Progenitor cell of endocrine pancreas (in vitro differentiated cells): ENCODE measurements at regions not wholly inside any gene's neighbourhood (a gene's known extent, or its start where the extent isn't known, plus 50 kb on each side); places are given as distances from the start of the nearest gene placed in this dataset.
"Not testable (repeated sequence)": the region's sequence is repeated elsewhere in the genome, so short reads cannot be mapped to it uniquely, and the experiment has no call there.

Experiments
- DNase-seq: peaks from one replicate; pipeline ENCODE4 v3.0.0; 2021; ENCODE audit warnings: low spot score; ENCODE audit not compliant: unreplicated experiment
- H3K27ac Mint-ChIP-seq: 2 replicates; pipeline ENCODE4 v1.8.0; 2021; ENCODE audit warnings: mild to moderate bottlenecking, moderate library complexity, mixed read lengths
- H3K27me3 Mint-ChIP-seq: 2 replicates; pipeline ENCODE4 v1.8.0; 2021; ENCODE audit warnings: mixed read lengths
- H3K36me3 Mint-ChIP-seq: 2 replicates; pipeline ENCODE4 v1.8.0; 2022; ENCODE audit warnings: mixed read lengths; ENCODE audit not compliant: insufficient read depth
- H3K4me1 Mint-ChIP-seq: 2 replicates; pipeline ENCODE4 v1.8.0; 2021; ENCODE audit warnings: low read depth, mixed read lengths
- H3K4me3 Mint-ChIP-seq: 2 replicates; pipeline ENCODE4 v1.8.0; 2021; ENCODE audit warnings: low read depth, mild to moderate bottlenecking, moderate library complexity, mixed read lengths
- H3K9me3 Mint-ChIP-seq: 2 replicates; pipeline ENCODE4 v1.8.0; 2021; ENCODE audit warnings: low read depth, mixed read lengths
- CTCF ChIP-seq: fragments of 200-600 bp; sonication (generic); IDR thresholded peaks from one replicate; pipeline ENCODE4 v1.5.0; 2021; ENCODE audit warnings: antibody characterized with exemption, mild to moderate bottlenecking; ENCODE audit not compliant: unreplicated experiment

DNA sequence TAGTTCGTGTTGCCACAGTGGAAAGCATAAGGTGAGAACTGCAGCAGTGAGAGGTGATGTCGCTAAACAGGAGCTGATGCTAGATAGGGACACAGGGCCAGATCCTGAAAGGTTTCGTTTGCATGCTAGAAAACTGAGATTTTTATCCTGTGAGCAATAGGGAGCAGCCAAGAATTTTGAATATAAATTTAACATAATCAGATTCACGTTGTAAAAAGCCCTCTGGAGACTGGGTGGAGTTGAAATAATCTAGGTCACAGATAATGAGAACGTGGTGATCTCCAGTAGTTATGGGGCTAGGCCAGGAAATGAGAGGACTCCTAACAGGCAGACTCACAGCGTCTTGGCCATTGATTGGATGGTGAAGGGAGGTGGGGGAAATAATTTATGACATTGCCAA is 92.1 kb upstream of the IMMP2L start:
- Mint-ChIP-seq H3K4me1 (peaks cover 11% of the 10 kb centered on the region), H3K27ac (no peak overlapping the region), H3K9me3 (peaks cover 12% of the 10 kb centered on the region), H3K4me3 (no peak overlapping the region), H3K36me3 (no peaks in the 10 kb centered on the region), H3K27me3 (peaks cover 4% of the 10 kb centered on the region)
- DNase-seq: no peak
- TF ChIP-seq CTCF: no peak

- H3K27me3 Mint-ChIP-seq: peaks cover 4% of the 10 kb centered on the region
Observed at GRCh38 chr7:111653846-111654245, 91.6 kb upstream of the IMMP2L start.

GRCh38 chr7:111650456-111650999 is 88.2 kb upstream of the IMMP2L start:
- Mint-ChIP-seq H3K36me3 (no peaks in the 10 kb centered on the region), H3K27ac (no peak overlapping the region), H3K27me3 (peaks cover 2% of the 10 kb centered on the region), H3K9me3 (peaks cover 10% of the 10 kb centered on the region), H3K4me3 (no peak overlapping the region), H3K4me1 (peaks cover 2% of the 10 kb centered on the region)
- no peak for TF ChIP-seq CTCF
- no peak for DNase-seq

More at GRCh38 chr7:111653846-111654245, 91.6 kb upstream of the IMMP2L start:
- no peak for TF ChIP-seq CTCF
- no peaks in the 10 kb centered on the region for H3K36me3 Mint-ChIP-seq
- H3K27ac Mint-ChIP-seq: no peak overlapping the region
- peaks cover 12% of the 10 kb centered on the region for H3K9me3 Mint-ChIP-seq
- peaks cover 10% of the 10 kb centered on the region for H3K4me1 Mint-ChIP-seq
- no peak for DNase-seq
- no peak overlapping the region for H3K4me3 Mint-ChIP-seq

GRCh38 chr7:111647881-111648280 is 85.6 kb upstream of the IMMP2L start:
- Mint-ChIP-seq H3K27ac (no peak overlapping the region), H3K4me1 (peaks cover 2% of the 10 kb centered on the region), H3K9me3 (peaks cover 9% of the 10 kb centered on the region), H3K27me3 (no peaks in the 10 kb centered on the region), H3K36me3 (no peaks in the 10 kb centered on the region), H3K4me3 (no peak overlapping the region)
- no peak for DNase-seq
- no peak for TF ChIP-seq CTCF

DNA sequence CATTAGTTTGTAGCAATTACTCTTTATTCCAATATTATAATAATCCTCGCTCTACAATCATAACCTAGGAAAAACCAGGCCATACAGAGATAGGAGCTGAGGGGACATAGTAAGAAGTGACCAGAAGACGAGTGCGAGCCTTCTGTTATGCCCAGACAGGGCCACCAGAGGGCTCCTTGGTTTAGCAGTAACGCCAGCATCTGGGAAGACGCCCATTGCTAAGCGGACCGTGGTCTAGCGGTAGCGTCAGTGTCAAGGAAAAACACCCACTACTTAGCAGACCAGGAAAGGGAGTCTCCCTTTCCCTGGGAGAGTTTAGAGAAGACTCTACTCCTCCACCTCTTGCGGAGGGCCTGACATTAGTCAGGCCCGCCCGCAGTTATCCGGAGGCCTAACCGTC is 82.3 kb upstream of the IMMP2L start:
- not testable (repeated sequence) for H3K27me3 Mint-ChIP-seq, H3K36me3 Mint-ChIP-seq, H3K9me3 Mint-ChIP-seq, H3K4me1 Mint-ChIP-seq, H3K4me3 Mint-ChIP-seq, H3K27ac Mint-ChIP-seq, DNase-seq

DNA sequence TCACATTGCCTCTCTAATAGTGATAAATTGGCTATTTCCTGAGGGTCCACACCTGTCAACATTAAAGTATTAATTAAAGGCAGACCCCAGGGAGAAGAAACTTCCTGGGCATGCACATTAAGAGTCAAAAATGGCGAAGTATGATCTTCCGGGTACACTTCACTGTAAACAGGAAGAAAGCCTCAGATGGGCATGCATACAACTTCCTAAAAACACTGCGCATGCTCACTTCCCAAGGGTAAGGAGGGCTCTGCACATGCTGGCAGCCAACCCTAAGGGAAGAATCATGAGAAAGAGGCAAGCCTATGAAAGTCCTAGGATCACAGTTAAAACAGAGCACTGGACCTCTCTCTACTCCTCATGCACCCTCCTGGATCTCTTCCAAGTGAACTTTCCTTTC is 80.1 kb upstream of the IMMP2L start:
- Mint-ChIP-seq H3K4me3 (no peak overlapping the region), H3K9me3 (peaks cover 9% of the 10 kb centered on the region), H3K27ac (no peak overlapping the region), H3K27me3 (peaks cover 5% of the 10 kb centered on the region), H3K36me3 (no peaks in the 10 kb centered on the region), H3K4me1 (no peaks in the 10 kb centered on the region)
- no peak for TF ChIP-seq CTCF
- DNase-seq: no peak
